Central memory CD8-positive, alpha-beta T cell (primary cell): ENCODE measurements at regions not wholly inside any gene's neighbourhood (a gene's known extent, or its start where the extent isn't known, plus 50 kb on each side); places are given as distances from the start of the nearest gene placed in this dataset.
A peak's percentile ranks its signal among the peaks of the same experiment; 100 is the strongest.
"Not testable (repeated sequence)": the region's sequence is repeated elsewhere in the genome, so short reads cannot be mapped to it uniquely, and the experiment has no call there.

ENCODE experiments used
- ATAC-seq: fragments of 150-1000 bp; cut with Tn5 transposase; replicated peaks from 2 replicates; pipeline ENCODE4 v1.10.0; 2022; ENCODE audit warnings: mild to moderate bottlenecking, moderate FRiP score, moderate number of reproducible peaks; ENCODE audit not compliant: poor library complexity, severe bottlenecking; ENCODE audit errors: extremely low read depth
- DNase-seq, 2 donors: peaks; one replicate each; pipeline ENCODE4 v3.0.0; 2021; ENCODE audit warnings: low spot score in 2 of 2
- H3K27ac Mint-ChIP-seq: one replicate; pipeline ENCODE4 v1.8.0; 2022; ENCODE audit warnings: low read depth, mild to moderate bottlenecking, moderate library complexity, mixed read lengths
- H3K27me3 Mint-ChIP-seq: one replicate; pipeline ENCODE4 v1.8.0; 2022; ENCODE audit warnings: mixed read lengths
- H3K36me3 Mint-ChIP-seq: one replicate; pipeline ENCODE4 v1.8.0; 2022; ENCODE audit warnings: mild to moderate bottlenecking, moderate library complexity, mixed read lengths; ENCODE audit not compliant: insufficient read depth
- H3K4me1 Mint-ChIP-seq: one replicate; pipeline ENCODE4 v1.8.0; 2022; ENCODE audit warnings: mixed read lengths
- H3K4me3 Mint-ChIP-seq: one replicate; pipeline ENCODE4 v1.8.0; 2022; ENCODE audit warnings: mild to moderate bottlenecking, moderate library complexity, mixed read lengths
- H3K9me3 Mint-ChIP-seq: one replicate; pipeline ENCODE4 v1.8.0; 2022; ENCODE audit warnings: mixed read lengths

DNA sequence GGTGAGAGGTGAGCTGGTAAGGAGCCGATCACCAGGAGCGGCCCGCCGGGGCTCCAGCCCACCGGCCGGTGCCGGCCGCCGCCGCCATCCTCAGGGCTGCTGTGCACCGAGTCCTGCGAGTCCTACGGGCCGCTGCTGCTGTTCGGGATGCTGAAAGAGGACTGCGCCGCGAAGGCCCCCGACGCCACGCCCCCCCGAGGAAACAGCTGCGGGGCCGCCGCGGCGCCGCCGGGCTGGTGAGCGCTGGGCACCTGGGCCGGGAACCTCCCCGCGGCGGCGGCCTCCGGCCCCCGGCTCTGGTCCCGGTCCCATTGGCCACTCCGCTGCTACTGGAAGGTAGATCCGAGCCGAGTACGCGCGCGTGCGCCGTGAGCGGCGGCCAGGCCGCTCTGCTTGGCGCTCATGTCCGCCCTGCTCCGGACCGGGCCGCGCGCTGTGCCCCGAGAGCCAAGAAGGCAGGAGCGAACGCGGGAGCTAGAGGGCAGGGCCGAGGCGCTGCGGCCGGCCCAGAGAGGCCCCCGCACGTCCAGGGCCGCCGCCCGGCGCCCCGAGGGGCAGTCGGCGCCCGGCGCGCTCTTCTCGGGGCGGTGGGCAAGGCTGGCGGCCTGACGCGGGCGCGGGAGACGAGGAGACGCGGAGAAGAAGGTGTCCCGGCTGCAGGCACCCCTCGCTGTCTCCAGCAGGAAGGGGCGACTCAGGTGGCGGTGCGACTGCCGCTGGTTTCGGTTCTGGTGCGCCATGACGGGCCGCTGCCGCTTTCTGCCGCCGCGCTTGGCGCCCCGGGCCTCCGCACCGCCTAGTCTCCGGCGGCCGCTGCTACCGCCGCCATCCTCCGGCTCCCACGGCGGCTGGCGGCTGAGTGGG is 121.3 kb upstream of the WIPF3 start:
- DNase-seq = peak; percentile 13 to 14

DNA sequence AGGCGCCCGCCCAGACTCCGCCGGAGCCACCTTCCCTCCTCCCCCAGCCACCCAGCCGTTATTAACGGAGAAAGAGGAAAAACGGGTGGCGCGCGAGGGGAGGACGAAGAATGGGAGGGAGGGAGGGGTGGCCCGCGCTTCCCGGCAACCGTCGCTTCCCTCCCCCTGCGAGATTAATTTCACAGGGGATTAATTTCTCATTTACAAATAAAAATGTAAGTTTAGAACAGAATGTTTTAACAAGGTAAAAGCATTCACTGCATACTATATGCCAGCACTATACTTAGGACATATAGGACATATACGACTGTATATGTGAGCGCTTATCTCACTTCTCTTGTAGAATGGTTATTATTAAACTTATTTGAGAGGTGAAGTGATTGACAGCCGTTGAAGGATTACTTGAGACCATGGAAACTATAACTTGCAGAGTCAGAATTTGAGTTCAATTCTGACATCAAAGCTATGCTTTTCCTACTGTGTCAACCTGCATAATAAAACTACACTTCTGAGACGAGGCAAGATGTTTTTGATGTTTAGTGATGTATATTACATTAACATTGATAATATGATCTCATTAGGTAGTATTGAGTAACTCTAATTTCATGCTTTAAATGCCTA is 120.5 kb upstream of the WIPF3 start:
- Mint-ChIP-seq H3K27me3 (peaks cover 48% of the 10 kb centered on the region), H3K4me3 (peak overlapping the region; percentile 93)
- not testable (repeated sequence) for H3K36me3 Mint-ChIP-seq, H3K4me1 Mint-ChIP-seq, H3K27ac Mint-ChIP-seq, DNase-seq, H3K9me3 Mint-ChIP-seq
- peak; percentile 14 for ATAC-seq

More for the DNA sequence above, 121.3 kb upstream of the WIPF3 start:
- H3K27ac Mint-ChIP-seq = peak overlapping the region; percentile 83
- H3K4me3 Mint-ChIP-seq = peak overlapping the region; percentile 93
- peaks cover 53% of the 10 kb centered on the region for H3K27me3 Mint-ChIP-seq
- no peaks in the 10 kb centered on the region for H3K9me3 Mint-ChIP-seq
- ATAC-seq = peak; percentile 73
- peaks cover 3% of the 10 kb centered on the region for H3K36me3 Mint-ChIP-seq
- H3K4me1 Mint-ChIP-seq = peaks cover 5% of the 10 kb centered on the region

DNA sequence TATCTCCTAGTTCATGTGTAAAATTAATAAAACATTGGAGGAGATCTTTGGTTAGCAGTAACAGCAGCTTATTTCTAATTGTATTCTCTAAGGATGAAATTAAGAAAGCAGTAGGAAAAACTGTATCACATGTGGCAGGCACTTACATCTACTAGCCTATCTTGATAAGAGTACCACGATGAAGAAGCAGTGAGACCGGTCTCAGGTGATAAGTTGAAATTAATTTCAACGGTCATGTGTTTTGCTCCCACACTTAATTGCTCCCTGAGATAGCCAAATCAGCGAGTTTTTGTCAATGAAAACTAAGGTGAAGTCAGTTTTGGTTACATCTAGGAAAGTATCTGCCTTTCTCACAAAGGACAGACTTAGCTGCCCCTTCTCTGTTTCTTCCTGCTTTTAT is 115.8 kb upstream of the WIPF3 start:
- H3K27ac Mint-ChIP-seq, H3K36me3 Mint-ChIP-seq, H3K4me1 Mint-ChIP-seq, DNase-seq, H3K4me3 Mint-ChIP-seq, H3K9me3 Mint-ChIP-seq, ATAC-seq: not testable (repeated sequence)
- peaks cover 28% of the 10 kb centered on the region for H3K27me3 Mint-ChIP-seq

DNA sequence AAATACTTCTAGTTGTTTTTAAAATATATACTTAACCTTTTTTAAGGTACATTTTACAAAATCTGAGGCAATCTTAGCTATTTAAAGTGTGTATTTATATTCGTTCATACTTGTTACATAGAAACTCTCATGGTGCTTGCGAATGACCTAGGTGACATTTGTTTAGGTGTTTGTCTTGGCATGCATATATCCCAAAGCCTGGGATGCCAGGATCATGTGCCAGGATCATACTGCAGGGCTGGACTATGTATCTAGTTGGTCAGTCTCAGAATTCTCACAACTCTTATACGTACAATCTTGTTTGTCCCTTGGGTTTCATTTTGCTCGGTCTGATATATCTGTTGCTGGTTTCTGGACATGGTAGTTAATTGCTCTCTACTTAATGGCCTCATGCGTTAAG is 109.9 kb upstream of the WIPF3 start:
- H3K27me3 Mint-ChIP-seq, DNase-seq, ATAC-seq, H3K9me3 Mint-ChIP-seq, H3K36me3 Mint-ChIP-seq, H3K27ac Mint-ChIP-seq, H3K4me1 Mint-ChIP-seq, H3K4me3 Mint-ChIP-seq: not testable (repeated sequence)

DNA sequence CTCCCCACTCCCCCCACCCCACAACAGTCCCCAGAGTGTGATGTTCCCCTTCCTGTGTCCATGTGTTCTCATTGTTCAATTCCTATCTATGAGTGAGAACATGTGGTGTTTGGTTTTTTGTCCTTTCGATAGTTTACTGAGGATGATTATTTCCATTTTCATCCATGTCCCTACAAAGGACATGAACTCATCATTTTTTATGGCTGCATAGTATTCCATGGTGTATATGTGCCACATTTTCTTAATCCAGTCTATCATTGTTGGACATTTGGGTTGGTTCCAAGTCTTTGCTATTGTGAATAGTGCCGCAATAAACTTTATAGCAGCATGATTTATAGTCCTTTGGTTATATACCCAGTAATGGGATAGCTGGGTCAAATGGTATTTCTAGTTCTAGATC is 106.6 kb upstream of the WIPF3 start:
- not testable (repeated sequence) for H3K9me3 Mint-ChIP-seq, H3K4me3 Mint-ChIP-seq, H3K4me1 Mint-ChIP-seq, ATAC-seq, H3K36me3 Mint-ChIP-seq, H3K27ac Mint-ChIP-seq, DNase-seq, H3K27me3 Mint-ChIP-seq

DNA sequence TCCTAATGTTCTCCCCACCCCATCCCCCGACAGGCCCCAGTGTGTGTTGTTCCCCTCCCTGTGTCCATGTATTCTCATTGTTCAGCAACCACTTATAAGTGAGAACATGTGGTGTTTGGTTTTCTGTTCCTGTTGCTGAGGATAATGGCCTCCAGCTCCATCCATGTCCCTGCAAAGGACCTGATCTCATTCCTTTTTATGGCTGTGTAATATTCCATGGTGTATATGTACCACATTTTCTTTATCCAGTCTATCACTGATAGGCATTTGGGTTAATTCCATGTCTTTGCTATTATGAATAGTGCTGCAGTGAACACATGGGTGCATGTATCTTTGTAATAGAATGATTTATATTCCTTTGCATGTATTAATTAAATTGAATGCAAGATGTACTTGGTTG is 104.8 kb upstream of the WIPF3 start:
- not testable (repeated sequence) for H3K27me3 Mint-ChIP-seq, DNase-seq, H3K36me3 Mint-ChIP-seq, H3K4me3 Mint-ChIP-seq, H3K27ac Mint-ChIP-seq, H3K9me3 Mint-ChIP-seq, ATAC-seq, H3K4me1 Mint-ChIP-seq

DNA sequence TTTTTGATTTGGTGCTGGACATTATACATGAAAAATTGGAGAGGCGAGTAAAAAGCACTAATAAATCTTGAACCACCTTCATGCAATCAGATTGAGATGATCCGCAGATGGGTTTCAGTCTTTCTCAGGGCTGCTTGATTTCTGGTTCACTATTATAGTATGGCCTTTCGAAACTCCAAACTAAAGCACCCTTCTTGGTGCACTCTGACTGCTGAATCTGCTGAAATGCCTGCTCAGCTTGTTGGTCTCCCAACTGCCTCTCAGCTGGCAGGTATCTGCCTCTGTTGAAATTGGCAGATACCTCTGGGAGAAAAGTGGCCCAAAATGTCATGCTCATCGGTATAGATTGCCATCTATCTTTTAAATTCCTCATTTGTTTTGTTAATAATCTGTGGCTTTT is 102.5 kb upstream of the WIPF3 start:
- H3K4me1 Mint-ChIP-seq, DNase-seq, H3K27ac Mint-ChIP-seq, H3K36me3 Mint-ChIP-seq, H3K4me3 Mint-ChIP-seq, H3K9me3 Mint-ChIP-seq, ATAC-seq: not testable (repeated sequence)
- H3K27me3 Mint-ChIP-seq = peaks cover 21% of the 10 kb centered on the region

DNA sequence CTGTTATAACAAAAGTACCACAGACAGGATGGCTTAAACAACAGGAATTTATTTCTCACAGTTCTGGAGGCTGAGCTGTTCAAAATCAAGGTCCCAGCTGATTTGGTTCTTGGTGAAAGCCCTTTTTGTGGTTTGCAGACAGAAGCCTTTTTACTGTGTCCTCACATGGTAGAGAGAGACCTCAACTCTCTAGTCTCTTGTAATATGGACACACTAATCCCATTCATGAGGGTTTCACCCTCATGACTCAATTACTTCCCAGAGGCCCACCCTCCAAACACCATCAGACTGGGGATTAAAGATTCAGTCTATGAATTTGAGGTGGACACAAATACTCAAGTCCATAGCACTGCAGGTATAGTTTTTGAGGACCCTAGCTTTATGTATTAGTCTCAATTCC is 97.3 kb upstream of the WIPF3 start:
- H3K4me3 Mint-ChIP-seq = not testable (repeated sequence)

DNA sequence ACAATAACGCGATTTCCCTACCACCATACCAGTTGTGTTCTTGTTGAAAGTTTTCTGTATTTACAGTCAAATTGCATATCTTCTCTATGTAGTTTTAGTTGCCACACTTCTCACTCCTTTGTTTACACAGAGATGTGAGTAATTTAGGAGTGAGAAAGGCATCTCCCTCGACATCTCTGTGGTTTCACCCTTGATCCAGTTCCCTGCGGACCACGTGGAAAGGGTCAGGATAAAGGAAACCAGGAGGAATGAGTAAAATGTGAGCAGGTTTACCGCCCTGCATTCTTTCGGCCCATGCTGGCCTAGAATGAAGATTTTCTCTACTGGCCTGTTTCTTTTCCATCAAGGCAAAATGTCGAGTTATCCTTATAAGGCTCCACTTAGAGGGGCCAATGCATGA is 83.2 kb upstream of the WIPF3 start:
- not testable (repeated sequence) for H3K4me3 Mint-ChIP-seq, H3K36me3 Mint-ChIP-seq, DNase-seq, ATAC-seq, H3K4me1 Mint-ChIP-seq, H3K27ac Mint-ChIP-seq, H3K9me3 Mint-ChIP-seq
- peaks cover 22% of the 10 kb centered on the region for H3K27me3 Mint-ChIP-seq

More for the DNA sequence above, 97.3 kb upstream of the WIPF3 start:
- H3K27me3 Mint-ChIP-seq = peaks cover 49% of the 10 kb centered on the region
- H3K27ac Mint-ChIP-seq, H3K4me1 Mint-ChIP-seq, H3K9me3 Mint-ChIP-seq, DNase-seq, H3K36me3 Mint-ChIP-seq, ATAC-seq: not testable (repeated sequence)

DNA sequence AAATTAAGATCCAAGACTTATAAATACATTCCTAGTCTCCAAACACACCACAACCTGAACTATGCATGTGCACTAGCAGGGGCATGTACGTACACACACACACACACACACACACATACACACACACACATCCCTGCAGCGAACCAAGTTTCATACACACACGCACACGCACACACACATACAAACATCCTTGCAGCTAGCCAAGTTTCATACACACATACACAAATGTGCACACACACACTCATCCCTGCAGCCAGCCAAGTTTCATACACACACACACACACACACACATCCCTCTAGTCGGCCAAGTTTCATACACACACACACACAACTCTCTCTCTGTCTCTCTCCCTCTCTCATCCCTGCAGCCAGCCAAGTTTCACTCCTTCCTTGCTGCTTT is 82.7 kb upstream of the WIPF3 start:
- Mint-ChIP-seq H3K27ac (no peak overlapping the region), H3K27me3 (peaks cover 27% of the 10 kb centered on the region), H3K4me3 (no peak overlapping the region), H3K36me3 (no peaks in the 10 kb centered on the region), H3K4me1 (no peaks in the 10 kb centered on the region), H3K9me3 (no peaks in the 10 kb centered on the region)
- no peak for ATAC-seq
- DNase-seq = no peak

DNA sequence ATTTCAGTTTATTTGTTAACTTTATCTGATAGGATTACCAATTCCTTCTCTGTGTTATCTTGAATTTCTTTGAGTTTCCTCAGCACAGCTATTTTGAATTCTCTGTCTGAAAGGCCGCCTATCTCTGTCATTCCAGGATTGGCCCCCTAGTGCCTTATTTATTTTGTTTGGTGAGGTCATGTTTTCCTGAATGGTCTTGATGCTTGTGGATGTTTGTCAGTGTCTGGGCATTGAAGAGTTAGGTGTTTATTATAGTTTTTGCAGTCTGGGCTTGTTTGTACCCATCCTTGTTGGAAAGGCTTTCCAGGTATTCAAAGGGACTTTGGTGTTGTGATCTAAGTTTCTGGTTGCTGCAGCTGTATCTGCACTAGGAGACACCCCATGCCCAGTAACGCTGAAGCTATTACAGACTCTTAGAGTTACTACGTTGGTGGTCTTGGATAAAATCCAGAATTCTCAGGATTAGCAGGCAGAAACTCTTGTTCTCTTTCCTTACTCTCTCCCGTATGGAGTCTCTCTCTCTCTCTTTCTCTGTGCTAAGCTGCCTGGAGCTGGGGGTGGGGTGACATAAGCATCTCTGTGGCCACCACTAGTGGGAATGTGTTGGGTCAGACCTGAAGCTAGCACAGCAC is 76.7 kb upstream of the WIPF3 start:
- ATAC-seq, H3K4me3 Mint-ChIP-seq, H3K4me1 Mint-ChIP-seq, H3K9me3 Mint-ChIP-seq, H3K27ac Mint-ChIP-seq, H3K36me3 Mint-ChIP-seq, DNase-seq: not testable (repeated sequence)
- peaks cover 57% of the 10 kb centered on the region for H3K27me3 Mint-ChIP-seq

DNA sequence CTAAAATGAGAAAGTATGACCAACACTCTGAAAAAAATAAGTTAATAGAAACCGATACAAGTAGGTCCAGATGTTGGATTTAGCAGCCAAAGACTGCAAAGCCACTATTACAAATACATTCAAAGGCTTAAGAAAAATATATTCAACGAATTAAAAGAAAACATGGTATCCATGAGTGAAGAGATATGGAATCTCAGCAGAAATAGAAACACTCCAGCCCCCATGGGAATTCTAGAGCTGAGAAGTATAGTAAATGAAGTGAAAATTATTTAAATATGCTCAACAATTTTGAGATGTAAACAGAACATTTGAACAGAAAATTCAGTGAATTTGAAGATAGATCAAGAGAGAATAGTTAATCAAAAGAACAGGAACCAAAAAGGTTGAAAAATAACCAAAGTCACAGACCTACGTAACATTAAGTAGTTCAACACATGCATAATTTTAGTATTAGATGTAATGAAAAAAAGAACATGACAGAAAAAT is 72.0 kb upstream of the WIPF3 start:
- H3K27me3 Mint-ChIP-seq = peaks cover 50% of the 10 kb centered on the region
- DNase-seq (no peak), ATAC-seq (no peak)
- H3K9me3 Mint-ChIP-seq = no peaks in the 10 kb centered on the region
- no peaks in the 10 kb centered on the region for H3K4me1 Mint-ChIP-seq
- H3K27ac Mint-ChIP-seq = no peak overlapping the region
- H3K4me3 Mint-ChIP-seq = no peak overlapping the region
- H3K36me3 Mint-ChIP-seq = no peaks in the 10 kb centered on the region
